OCI-M1 (cell line): ENCODE measurements at regions not wholly inside any gene's neighbourhood (a gene's known extent, or its start where the extent isn't known, plus 50 kb on each side); places are given as distances from the start of the nearest gene placed in this dataset.
"Not testable (repeated sequence)": the region's sequence is repeated elsewhere in the genome, so short reads cannot be mapped to it uniquely, and the experiment has no call there.

Experiments used
- DNase-seq: peaks from one replicate; lab custom pipeline; 2025; lab: John Stamatoyannopoulos, UW

GRCh38 chr9:1115370-1115769 lies 65.2 kb downstream of the DMRT2 start:
- no peak for DNase-seq

- no peak for DNase-seq
Measured at GRCh38 chr9:1117439-1117838, 67.3 kb downstream of the DMRT2 start.

GRCh38 chr9:1120500-1121165 lies 70.5 kb downstream of the DMRT2 start:
- DNase-seq = no peak

- no peak for DNase-seq
Measured at GRCh38 chr9:1125741-1126140, 75.6 kb downstream of the DMRT2 start.

- DNase-seq = no peak
Measured at GRCh38 chr9:1128046-1128445, 77.9 kb downstream of the DMRT2 start.

GRCh38 chr9:1129382-1129781 lies 79.2 kb downstream of the DMRT2 start:
- no peak for DNase-seq

- DNase-seq = no peak
Measured at GRCh38 chr9:1140057-1140456, 89.9 kb downstream of the DMRT2 start.

GRCh38 chr9:1151691-1152090 lies 101.5 kb downstream of the DMRT2 start:
- no peak for DNase-seq

GRCh38 chr9:1152171-1152570 lies 102.0 kb downstream of the DMRT2 start:
- no peak for DNase-seq

- DNase-seq = no peak
Measured at GRCh38 chr9:1154739-1155138, 104.6 kb downstream of the DMRT2 start.

- DNase-seq = no peak
Measured at GRCh38 chr9:1155602-1156001, 105.4 kb downstream of the DMRT2 start.

- DNase-seq = no peak
Measured at GRCh38 chr9:1156794-1157550, 106.8 kb downstream of the DMRT2 start.

- DNase-seq = no peak
Measured at GRCh38 chr9:1157836-1158235, 107.7 kb downstream of the DMRT2 start.

GRCh38 chr9:1170918-1171317 lies 120.8 kb downstream of the DMRT2 start:
- DNase-seq = no peak

- no peak for DNase-seq
Measured at GRCh38 chr9:1171546-1171945, 121.4 kb downstream of the DMRT2 start.

- DNase-seq = no peak
Measured at GRCh38 chr9:1173211-1173610, 123.1 kb downstream of the DMRT2 start.

- DNase-seq = no peak
Measured at GRCh38 chr9:1173993-1174392, 123.8 kb downstream of the DMRT2 start.

GRCh38 chr9:1179366-1179765 lies 129.2 kb downstream of the DMRT2 start:
- DNase-seq = no peak

GRCh38 chr9:1184146-1184545 lies 134.0 kb downstream of the DMRT2 start:
- no peak for DNase-seq

- DNase-seq = not testable (repeated sequence)
Measured at GRCh38 chr9:1187137-1187536, 137.0 kb downstream of the DMRT2 start.

- not testable (repeated sequence) for DNase-seq
Measured at GRCh38 chr9:1195636-1196035, 145.5 kb downstream of the DMRT2 start.

- no peak for DNase-seq
Measured at GRCh38 chr9:1198085-1198484, 147.9 kb downstream of the DMRT2 start.

GRCh38 chr9:1200847-1201251 lies 150.7 kb downstream of the DMRT2 start:
- DNase-seq = no peak

- DNase-seq = no peak
Measured at GRCh38 chr9:1201262-1201661, 151.1 kb downstream of the DMRT2 start.
